IPS-18c (cell line): ENCODE measurements at regions not wholly inside any gene's neighbourhood (a gene's known extent, or its start where the extent isn't known, plus 50 kb on each side); places are given as distances from the start of the nearest gene placed in this dataset.

ENCODE experiments used
- H3K4me3 ChIP-seq: 2 replicates; pipeline ENCODE4 v1.7.0; 2013; ENCODE audit warnings: low read depth, mild to moderate bottlenecking, low read length, moderate library complexity; ENCODE audit not compliant: insufficient read depth
- H3K9me3 ChIP-seq: one replicate; pipeline ENCODE4 v1.6.1; 2013; ENCODE audit warnings: mild to moderate bottlenecking, low read length, moderate library complexity; ENCODE audit not compliant: control insufficient read depth, insufficient read depth

- peaks cover 2% of the 10 kb centered on the region for H3K9me3 ChIP-seq
- H3K4me3 ChIP-seq = no peak overlapping the region
These were observed 321.1 kb upstream of the ZMIZ1 start for GRCh38 chr10:78747401-78748234.

- Histone ChIP-seq H3K9me3 (peaks cover 2% of the 10 kb centered on the region), H3K4me3 (no peak overlapping the region)
These were observed 320.6 kb upstream of the ZMIZ1 start for GRCh38 chr10:78748235-78748533.

- Histone ChIP-seq H3K9me3 (peaks cover 2% of the 10 kb centered on the region), H3K4me3 (no peak overlapping the region)
These were observed 319.6 kb upstream of the ZMIZ1 start for GRCh38 chr10:78749200-78749599.

- no peak overlapping the region for H3K4me3 ChIP-seq
These were observed 318.9 kb upstream of the ZMIZ1 start for GRCh38 chr10:78749898-78750297.

GRCh38 chr10:78750418-78750817 lies 318.3 kb upstream of the ZMIZ1 start:
- Histone ChIP-seq H3K4me3 (no peak overlapping the region), H3K9me3 (peaks cover 2% of the 10 kb centered on the region)

More at GRCh38 chr10:78749898-78750297, 318.9 kb upstream of the ZMIZ1 start:
- H3K9me3 ChIP-seq = peaks cover 2% of the 10 kb centered on the region

- Histone ChIP-seq H3K9me3 (peaks cover 2% of the 10 kb centered on the region), H3K4me3 (no peak overlapping the region)
These were observed 317.1 kb upstream of the ZMIZ1 start for GRCh38 chr10:78751716-78752115.

- peaks cover 2% of the 10 kb centered on the region for H3K9me3 ChIP-seq
These were observed 316.5 kb upstream of the ZMIZ1 start for GRCh38 chr10:78752221-78752620.

GRCh38 chr10:78752708-78753107 lies 316.1 kb upstream of the ZMIZ1 start:
- Histone ChIP-seq H3K4me3 (no peak overlapping the region), H3K9me3 (peaks cover 2% of the 10 kb centered on the region)

More at GRCh38 chr10:78752221-78752620, 316.5 kb upstream of the ZMIZ1 start:
- no peak overlapping the region for H3K4me3 ChIP-seq

GRCh38 chr10:78754269-78755062 lies 314.3 kb upstream of the ZMIZ1 start:
- Histone ChIP-seq H3K4me3 (no peak overlapping the region), H3K9me3 (peaks cover 2% of the 10 kb centered on the region)

GRCh38 chr10:78755063-78755701 lies 313.6 kb upstream of the ZMIZ1 start:
- Histone ChIP-seq H3K4me3 (no peak overlapping the region), H3K9me3 (no peaks in the 10 kb centered on the region)

- H3K4me3 ChIP-seq = no peak overlapping the region
- no peaks in the 10 kb centered on the region for H3K9me3 ChIP-seq
These were observed 312.8 kb upstream of the ZMIZ1 start for GRCh38 chr10:78755877-78756455.

GRCh38 chr10:78756604-78757343 lies 312.0 kb upstream of the ZMIZ1 start:
- H3K4me3 ChIP-seq = no peak overlapping the region
- H3K9me3 ChIP-seq = no peaks in the 10 kb centered on the region

- Histone ChIP-seq H3K4me3 (no peak overlapping the region), H3K9me3 (no peaks in the 10 kb centered on the region)
These were observed 311.3 kb upstream of the ZMIZ1 start for GRCh38 chr10:78757344-78757925.

GRCh38 chr10:78758176-78758575 lies 310.6 kb upstream of the ZMIZ1 start:
- no peak overlapping the region for H3K4me3 ChIP-seq

GRCh38 chr10:78759456-78760120 lies 309.2 kb upstream of the ZMIZ1 start:
- H3K9me3 ChIP-seq = no peaks in the 10 kb centered on the region

More at GRCh38 chr10:78758176-78758575, 310.6 kb upstream of the ZMIZ1 start:
- no peaks in the 10 kb centered on the region for H3K9me3 ChIP-seq

More at GRCh38 chr10:78759456-78760120, 309.2 kb upstream of the ZMIZ1 start:
- no peak overlapping the region for H3K4me3 ChIP-seq
